ENCODE measurements at regions not wholly inside any gene's neighbourhood (a gene's known extent, or its start where the extent isn't known, plus 50 kb on each side); places are given as distances from the start of the nearest gene placed in this dataset.
"Not testable (repeated sequence)": the region's sequence is repeated elsewhere in the genome, so short reads cannot be mapped to it uniquely, and the experiment has no call there.

DNA sequence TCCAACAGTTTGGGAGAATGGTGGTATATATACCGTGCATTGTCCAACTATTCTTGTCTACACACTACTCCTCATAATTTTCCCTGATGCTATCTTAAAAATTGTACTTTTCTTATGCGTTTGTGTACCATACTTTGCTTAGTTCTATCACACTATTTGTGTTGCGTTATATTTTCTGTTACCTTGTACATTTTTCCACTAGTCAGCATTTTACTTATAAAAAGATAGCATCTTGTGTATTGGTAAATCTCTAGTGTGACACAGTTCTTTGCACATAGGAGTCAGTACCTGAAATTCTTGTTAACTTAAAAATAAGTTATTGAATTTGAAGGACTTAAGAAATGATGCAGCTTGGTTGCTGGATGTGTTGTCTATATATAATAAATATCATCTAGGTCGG, 201.8 kb upstream of the LMO3 start:
- TF ChIP-seq, protein P1, sequence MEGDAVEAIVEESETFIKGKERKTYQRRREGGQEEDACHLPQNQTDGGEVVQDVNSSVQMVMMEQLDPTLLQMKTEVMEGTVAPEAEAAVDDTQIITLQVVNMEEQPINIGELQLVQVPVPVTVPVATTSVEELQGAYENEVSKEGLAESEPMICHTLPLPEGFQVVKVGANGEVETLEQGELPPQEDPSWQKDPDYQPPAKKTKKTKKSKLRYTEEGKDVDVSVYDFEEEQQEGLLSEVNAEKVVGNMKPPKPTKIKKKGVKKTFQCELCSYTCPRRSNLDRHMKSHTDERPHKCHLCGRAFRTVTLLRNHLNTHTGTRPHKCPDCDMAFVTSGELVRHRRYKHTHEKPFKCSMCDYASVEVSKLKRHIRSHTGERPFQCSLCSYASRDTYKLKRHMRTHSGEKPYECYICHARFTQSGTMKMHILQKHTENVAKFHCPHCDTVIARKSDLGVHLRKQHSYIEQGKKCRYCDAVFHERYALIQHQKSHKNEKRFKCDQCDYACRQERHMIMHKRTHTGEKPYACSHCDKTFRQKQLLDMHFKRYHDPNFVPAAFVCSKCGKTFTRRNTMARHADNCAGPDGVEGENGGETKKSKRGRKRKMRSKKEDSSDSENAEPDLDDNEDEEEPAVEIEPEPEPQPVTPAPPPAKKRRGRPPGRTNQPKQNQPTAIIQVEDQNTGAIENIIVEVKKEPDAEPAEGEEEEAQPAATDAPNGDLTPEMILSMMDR (IDR thresholded peaks at IDR 0.05; ENCODE audit: borderline replicate concordance, insufficient read depth, low read depth, low read length) = no peak
- H3K4me3 ChIP-seq (ENCODE audit: low read depth, low read length) = no peak overlapping the region

DNA sequence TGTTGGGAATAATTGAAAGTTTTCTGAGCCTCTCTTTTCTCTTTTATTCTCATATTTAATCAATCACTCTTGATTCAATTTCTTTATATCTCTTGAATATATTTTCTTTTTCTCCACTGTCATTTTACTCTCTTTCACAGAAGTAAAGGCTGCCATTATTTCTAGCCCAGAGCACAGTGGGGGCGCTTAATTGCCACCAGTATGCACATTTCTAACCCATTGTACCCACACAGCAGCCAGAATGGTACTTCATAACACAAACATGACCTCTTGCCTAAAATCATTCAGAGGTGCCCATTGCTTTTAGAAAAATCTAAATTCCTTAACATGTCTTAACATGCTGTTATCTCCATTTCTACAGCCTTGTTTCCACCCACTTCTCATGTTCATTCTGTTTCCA, 190.2 kb upstream of the LMO3 start:
- no peak overlapping the region for H3K4me3 ChIP-seq (ENCODE audit: low read depth, low read length)
- TF ChIP-seq, protein P1 (IDR thresholded peaks at IDR 0.05; ENCODE audit: borderline replicate concordance, insufficient read depth, low read depth, low read length) = no peak

DNA sequence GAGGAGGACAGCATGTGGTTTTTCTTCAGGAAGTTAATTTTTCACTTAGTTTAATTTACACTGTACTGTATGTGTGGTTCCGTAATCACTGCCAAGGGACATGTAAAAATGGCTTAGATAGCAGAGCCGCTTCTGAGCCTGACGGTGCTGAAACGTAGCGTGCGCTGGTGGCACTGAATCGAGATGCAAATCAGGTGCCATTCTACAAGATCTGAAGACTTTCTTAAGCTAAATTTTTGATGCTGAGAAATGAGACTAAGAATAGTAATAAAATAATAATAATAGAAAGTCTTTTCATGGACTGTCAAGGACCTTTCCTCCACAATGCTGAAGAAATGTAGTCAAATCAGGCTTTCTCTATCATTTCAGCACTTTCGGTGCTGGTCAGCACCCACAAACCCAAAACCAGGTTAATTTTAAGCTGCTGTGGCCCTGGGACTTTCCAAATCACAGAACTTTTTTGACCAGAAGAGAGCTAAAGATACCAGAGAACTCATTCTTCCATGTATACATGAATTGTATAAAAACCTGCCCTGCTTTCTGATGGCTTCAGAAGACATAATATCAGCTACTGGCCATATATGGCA, 183.3 kb upstream of the LMO3 start:
- no peak overlapping the region for H3K4me3 ChIP-seq (ENCODE audit: low read depth, low read length)
- TF ChIP-seq, protein P1 (IDR thresholded peaks at IDR 0.05; ENCODE audit: borderline replicate concordance, insufficient read depth, low read depth, low read length) = no peak

DNA sequence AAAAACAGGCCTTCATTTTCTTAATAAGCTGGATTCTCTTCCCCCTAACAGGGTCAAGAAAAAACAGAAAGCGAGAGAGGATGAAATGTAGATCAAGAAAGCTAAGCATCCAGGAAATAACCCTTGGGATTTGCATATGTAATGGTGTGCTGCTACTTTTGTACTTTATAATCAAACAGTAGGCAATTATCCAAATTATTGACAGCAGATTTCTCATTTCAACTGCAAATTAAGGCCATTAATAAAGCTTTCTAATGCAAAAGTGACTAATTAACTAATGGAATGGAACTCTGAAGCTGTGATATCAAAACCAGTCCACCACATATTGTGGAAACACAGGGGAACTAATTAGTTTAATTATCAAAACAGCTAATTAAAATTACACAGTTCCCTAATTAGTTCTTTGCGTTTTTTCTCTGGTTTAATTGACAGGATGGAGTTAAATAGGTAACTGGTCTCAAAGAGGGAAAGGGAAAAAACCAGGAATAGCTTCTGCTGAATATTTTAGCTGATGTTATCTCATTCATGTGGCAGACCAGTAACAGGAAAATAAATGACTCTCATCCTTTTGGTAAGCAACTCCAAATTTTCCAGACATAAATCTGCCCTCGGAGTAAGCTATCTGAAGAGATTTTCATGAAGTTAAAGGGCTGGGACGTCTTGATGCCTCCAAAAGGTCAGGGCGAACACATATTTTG, 182.7 kb upstream of the LMO3 start:
- TF ChIP-seq, protein P1 (IDR thresholded peaks at IDR 0.05; ENCODE audit: borderline replicate concordance, insufficient read depth, low read depth, low read length) = no peak
- H3K4me3 ChIP-seq (ENCODE audit: low read depth, low read length) = no peak overlapping the region

DNA sequence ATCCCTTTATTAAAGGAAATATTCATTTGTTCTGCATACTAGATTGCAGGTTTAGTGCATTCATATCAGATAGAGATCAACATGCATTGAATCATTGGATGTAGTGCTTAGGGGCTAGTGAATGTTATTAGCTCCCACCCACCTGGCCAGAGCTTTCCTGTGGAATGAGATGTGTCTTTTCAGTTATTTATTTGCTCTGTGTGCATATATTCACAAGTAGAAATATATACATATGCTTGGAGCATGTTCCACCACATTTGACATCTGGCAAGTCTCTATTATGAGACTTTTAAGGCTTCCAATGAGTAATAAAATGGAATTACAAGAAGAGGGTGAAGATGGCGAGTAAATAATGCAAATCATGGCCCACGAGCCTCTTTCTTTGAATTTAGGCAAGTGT, 180.0 kb upstream of the LMO3 start:
- no peak overlapping the region for H3K4me3 ChIP-seq (ENCODE audit: low read depth, low read length)
- TF ChIP-seq, protein P1 (IDR thresholded peaks at IDR 0.05; ENCODE audit: borderline replicate concordance, insufficient read depth, low read depth, low read length) = no peak

DNA sequence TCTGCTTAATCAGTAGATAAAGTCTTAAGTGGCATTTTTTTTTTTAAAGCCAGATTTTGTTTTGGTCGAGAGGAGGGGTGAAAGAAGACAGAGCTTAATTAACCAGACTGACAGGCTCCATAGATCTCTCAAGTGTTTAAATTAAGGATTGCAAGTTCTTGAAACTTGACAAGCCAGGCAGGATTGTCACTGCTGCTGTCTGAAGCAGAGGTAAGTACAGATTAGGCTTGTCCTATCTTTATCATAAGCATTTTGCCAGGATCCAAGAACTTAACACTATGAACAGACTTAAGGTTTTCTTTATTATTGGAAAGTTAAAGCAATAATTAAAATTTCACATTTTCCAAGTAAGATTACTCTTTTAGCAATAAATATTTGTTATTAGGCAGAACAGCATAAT, 179.6 kb upstream of the LMO3 start:
- TF ChIP-seq, protein P1 (IDR thresholded peaks at IDR 0.05; ENCODE audit: borderline replicate concordance, insufficient read depth, low read depth, low read length) = no peak
- H3K4me3 ChIP-seq (ENCODE audit: low read depth, low read length) = no peak overlapping the region

DNA sequence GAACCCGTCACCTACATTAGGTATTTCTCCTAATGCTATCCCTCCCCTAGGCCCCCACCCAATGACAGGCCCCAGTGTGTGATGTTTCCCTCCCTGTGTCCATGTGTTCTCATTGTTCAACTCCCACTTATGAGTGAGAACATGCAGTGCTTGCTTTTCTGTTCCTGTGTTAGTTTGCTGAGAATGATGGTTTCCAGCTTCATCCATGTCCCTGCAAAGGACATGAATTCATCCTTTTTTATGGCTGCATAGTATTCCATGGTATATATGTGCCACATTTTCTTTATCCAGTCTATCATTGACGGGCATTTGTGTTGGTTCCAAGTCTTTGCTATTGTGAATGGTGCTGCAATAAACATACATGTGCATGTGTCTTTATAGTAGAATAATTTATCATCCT, 163.2 kb upstream of the LMO3 start:
- H3K4me3 ChIP-seq (ENCODE audit: low read depth, low read length) = not testable (repeated sequence)
